Stomach (tissue), 8 donors: ENCODE measurements at regions not wholly inside any gene's neighbourhood (a gene's known extent, or its start where the extent isn't known, plus 50 kb on each side); places are given as distances from the start of the nearest gene placed in this dataset.

Experiments
- DNase-seq, 2 donors: peaks; one replicate each; pipeline versions ENCODE4 v3.0.0 to v3.0.0-alpha.2; 2013 to 2019
- H3K27ac ChIP-seq, 5 donors: fragments of 200-600 bp in 4 of 5; sonication (generic) in 4 of 5; one replicate each; pipeline ENCODE4 v1.5.1; 2013 to 2019; ENCODE audit warnings: mild to moderate bottlenecking in 1 of 5, moderate library complexity in 1 of 5
- H3K27me3 ChIP-seq, 3 donors: fragments of 200-600 bp; sonication (generic); one replicate each; pipeline ENCODE4 v1.5.1; 2017 to 2019; ENCODE audit warnings: mixed run types in 1 of 3
- H3K36me3 ChIP-seq, 4 donors: fragments of 200-600 bp; sonication (generic); 1 replicate in 3 of 4; 2 replicates in 1 of 4; pipeline ENCODE4 v1.5.1; 2016 to 2019
- H3K4me1 ChIP-seq, 4 donors: fragments of 200-600 bp; sonication (generic); one replicate each; pipeline ENCODE4 v1.5.1; 2016 to 2019
- H3K4me3 ChIP-seq, 4 donors: fragments of 200-600 bp; sonication (generic) in 3 of 4; one replicate each; pipeline ENCODE4 v1.5.1; 2016 to 2019; ENCODE audit warnings: mild to moderate bottlenecking in 1 of 4
- H3K9me3 ChIP-seq, 4 donors: fragments of 200-600 bp; sonication (generic); one replicate each; pipeline ENCODE4 v1.5.1; 2016 to 2019
- EP300 ChIP-seq: sonication (generic); formaldehyde crosslinking; IDR thresholded peaks from one replicate; pipeline ENCODE4 v1.6.1; 2017; ENCODE audit warnings: antibody characterized with exemption
- POLR2A ChIP-seq, 4 donors: fragments of 450-650 bp; IDR thresholded peaks; one replicate each; pipeline ENCODE4 v1.6.1; 2016; ENCODE audit warnings: antibody characterized with exemption in 4 of 4, control low read depth in 2 of 4, mild to moderate bottlenecking in 1 of 4, moderate library complexity in 1 of 4
- POLR2AphosphoS5 ChIP-seq, 3 donors: sonication (generic); formaldehyde crosslinking; IDR thresholded peaks; one replicate each; pipeline ENCODE4 v1.6.1; 2016; ENCODE audit warnings: antibody characterized with exemption in 3 of 3
- WGBS, 5 donors: extraction: QIAGEN DNeasy Blood & Tissue Kit in 3 of 5; methylation state at CpG; one replicate each; pipeline versions ENCODE4 v1.1.5 to v1.1.7; 2013 to 2018; 5-methylcytosine and 5-hydroxymethylcytosine counted together
- intact Hi-C: fragments of 100-400 bp; cut with DNase I; formaldehyde crosslinking; loops from one replicate; pipeline ENCODE4 v1.15.1; 2023; ENCODE audit warnings: low total_unique reads
- TF ChIP-seq, protein P1 (sequence below), 7 experiments: fragments of 450-650 bp in 4 of 7; fragments of 200-600 bp in 3 of 7; sonication (generic) in 3 of 7; IDR thresholded peaks; one replicate each; pipeline ENCODE4 v1.5.1; 2016 to 2019; ENCODE audit warnings: antibody characterized with exemption in 7 of 7, control low read depth in 2 of 7, mild to moderate bottlenecking in 1 of 7
- donor health status: healthy with polysubstance abuse.
- donor health status: Bipolar disorder and iron deficiency.
- donor health status: healthy.

DNA sequence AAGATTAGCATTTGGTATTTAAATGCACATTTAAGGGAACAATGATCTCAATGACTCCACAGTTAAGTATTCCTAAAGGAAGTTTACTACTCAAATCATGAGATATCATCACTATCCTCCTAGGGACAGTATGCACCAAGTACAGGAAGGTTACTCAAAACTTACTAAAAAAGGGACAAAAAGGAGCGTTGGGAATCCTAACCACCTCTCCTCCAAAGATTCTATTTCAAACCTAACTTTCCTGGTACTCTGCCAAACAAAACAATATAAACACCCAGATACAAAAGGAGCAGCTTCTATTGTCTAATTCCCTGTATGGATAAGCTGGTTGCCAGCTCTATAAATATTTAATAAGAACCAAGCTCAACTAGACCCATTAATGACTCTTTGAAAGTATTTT lies 377.7 kb downstream of the NUAK1 start:
- intact Hi-C loops: no loop called here
- no peak for DNase-seq
- H3K27ac ChIP-seq: no peak overlapping the region
- WGBS, 5 donors: 22 to 35% (median 23%) methylated on average over 1 of the region's 1 CpG
- TF ChIP-seq EP300 (no peak), POLR2A (IDR thresholded peaks at IDR 0.05) (no peak), POLR2AphosphoS5 (IDR thresholded peaks at IDR 0.05) (no peak)
- H3K9me3 ChIP-seq: no peaks in the 10 kb centered on the region
- no peak overlapping the region for H3K4me3 ChIP-seq
- H3K4me1 ChIP-seq: no peaks in the 10 kb centered on the region
- H3K36me3 ChIP-seq: no peaks in the 10 kb centered on the region
- no peaks in the 10 kb centered on the region for H3K27me3 ChIP-seq

DNA sequence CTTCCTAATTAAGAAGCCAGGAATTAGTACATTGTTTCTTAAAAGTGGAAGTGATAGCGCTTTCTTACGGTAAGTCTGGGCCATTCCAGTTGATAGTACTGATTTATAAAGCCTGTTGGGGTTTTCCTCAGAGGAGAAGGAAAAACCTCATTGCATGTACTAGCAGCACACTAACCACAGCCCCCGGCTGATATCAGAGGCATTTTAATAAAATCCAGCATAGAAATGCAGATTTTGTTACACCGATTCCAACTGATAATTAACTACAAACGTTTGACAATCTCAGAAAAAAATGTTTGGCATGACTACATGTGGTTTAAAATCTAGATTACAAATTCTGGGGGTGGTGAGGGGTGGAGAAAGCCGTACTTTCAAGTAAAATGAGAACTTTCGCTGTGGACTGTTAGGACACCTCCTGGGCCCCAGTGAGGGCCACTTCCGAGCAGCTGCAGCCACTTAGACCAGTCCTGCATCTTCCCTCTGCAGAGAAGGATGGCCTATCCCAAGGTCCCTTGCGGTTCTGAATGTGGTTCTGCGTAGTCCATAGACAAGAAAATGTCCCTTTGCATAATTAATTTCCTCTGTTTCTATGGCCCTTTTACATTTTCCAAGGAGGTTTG lies 374.4 kb downstream of the NUAK1 start:
- Histone ChIP-seq H3K4me1 (no peaks in the 10 kb centered on the region), H3K27me3 (no peaks in the 10 kb centered on the region), H3K36me3 (no peaks in the 10 kb centered on the region), H3K4me3 (no peak overlapping the region), H3K9me3 (no peaks in the 10 kb centered on the region), H3K27ac (no peak overlapping the region)
- DNase-seq: no peak
- 73 to 84% (median 74%) methylated on average over 10 of the region's 10 CpGs for WGBS, 5 donors
- intact Hi-C loops: no loop called here
- TF ChIP-seq POLR2A (IDR thresholded peaks at IDR 0.05): no peak
- TF ChIP-seq EP300: no peak
- TF ChIP-seq POLR2AphosphoS5 (IDR thresholded peaks at IDR 0.05): no peak
- TF ChIP-seq, protein P1, sequence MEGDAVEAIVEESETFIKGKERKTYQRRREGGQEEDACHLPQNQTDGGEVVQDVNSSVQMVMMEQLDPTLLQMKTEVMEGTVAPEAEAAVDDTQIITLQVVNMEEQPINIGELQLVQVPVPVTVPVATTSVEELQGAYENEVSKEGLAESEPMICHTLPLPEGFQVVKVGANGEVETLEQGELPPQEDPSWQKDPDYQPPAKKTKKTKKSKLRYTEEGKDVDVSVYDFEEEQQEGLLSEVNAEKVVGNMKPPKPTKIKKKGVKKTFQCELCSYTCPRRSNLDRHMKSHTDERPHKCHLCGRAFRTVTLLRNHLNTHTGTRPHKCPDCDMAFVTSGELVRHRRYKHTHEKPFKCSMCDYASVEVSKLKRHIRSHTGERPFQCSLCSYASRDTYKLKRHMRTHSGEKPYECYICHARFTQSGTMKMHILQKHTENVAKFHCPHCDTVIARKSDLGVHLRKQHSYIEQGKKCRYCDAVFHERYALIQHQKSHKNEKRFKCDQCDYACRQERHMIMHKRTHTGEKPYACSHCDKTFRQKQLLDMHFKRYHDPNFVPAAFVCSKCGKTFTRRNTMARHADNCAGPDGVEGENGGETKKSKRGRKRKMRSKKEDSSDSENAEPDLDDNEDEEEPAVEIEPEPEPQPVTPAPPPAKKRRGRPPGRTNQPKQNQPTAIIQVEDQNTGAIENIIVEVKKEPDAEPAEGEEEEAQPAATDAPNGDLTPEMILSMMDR (IDR thresholded peaks at IDR 0.05): no peak

DNA sequence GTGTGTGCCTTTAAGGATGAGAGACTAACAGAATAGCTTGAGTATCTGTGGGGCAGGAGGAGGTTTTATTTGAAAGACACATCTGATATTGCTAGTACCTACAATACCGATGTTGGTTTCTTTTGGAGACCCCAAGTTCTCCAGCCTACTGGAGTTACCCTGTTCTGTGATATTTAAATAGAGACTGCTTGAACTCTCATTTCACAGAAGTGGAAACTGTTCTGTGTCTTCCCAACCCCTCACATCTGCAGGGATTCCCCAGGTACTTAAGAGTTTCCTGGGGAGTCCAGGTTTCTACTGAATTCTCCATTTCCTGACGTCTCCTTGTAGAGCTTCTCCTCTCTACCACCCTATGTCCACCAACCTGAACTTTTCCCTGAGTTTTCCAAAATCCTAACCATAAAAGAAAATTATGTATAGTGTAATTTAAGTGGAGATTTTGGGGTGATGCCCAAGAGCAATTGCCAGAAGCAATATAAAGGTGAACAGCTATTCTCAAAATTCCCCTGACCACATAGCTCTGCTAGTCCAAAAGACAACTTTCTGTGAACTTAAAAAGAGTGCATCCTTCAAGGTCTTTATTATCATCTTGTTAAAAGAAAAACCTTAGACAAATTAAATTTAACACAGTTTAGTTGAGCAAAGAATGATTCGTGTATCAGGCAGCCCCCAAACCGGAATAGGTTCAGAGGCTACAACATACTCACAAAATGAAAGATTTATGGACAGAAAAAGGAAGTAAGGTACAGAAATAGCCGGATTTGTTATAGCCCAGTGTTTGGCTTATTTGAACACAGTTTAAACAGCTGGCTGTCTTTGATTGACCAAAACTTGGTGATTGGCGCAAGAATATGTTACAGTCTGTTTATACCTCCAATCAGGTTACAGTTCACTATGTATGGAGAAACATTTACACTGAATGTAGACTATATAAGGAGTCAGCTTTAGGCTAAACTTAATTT lies 373.4 kb downstream of the NUAK1 start:
- Histone ChIP-seq H3K9me3 (no peaks in the 10 kb centered on the region), H3K4me1 (no peaks in the 10 kb centered on the region), H3K4me3 (no peak overlapping the region), H3K36me3 (no peaks in the 10 kb centered on the region), H3K27ac (no peak overlapping the region), H3K27me3 (no peaks in the 10 kb centered on the region)
- no peak for DNase-seq
- 57 to 70% (median 62%) methylated on average over 6 of the region's 6 CpGs for WGBS, 5 donors
- intact Hi-C loops: no loop called here
- TF ChIP-seq EP300 (no peak), POLR2AphosphoS5 (IDR thresholded peaks at IDR 0.05) (no peak), POLR2A (IDR thresholded peaks at IDR 0.05) (no peak)
- TF ChIP-seq, protein P1 (IDR thresholded peaks at IDR 0.05): no peak

- no peaks in the 10 kb centered on the region for H3K36me3 ChIP-seq
- H3K4me1 ChIP-seq: no peaks in the 10 kb centered on the region
- no peak overlapping the region for H3K4me3 ChIP-seq
- H3K27ac ChIP-seq: no peak overlapping the region
- TF ChIP-seq EP300: no peak
- H3K9me3 ChIP-seq: no peaks in the 10 kb centered on the region
- H3K27me3 ChIP-seq: no peaks in the 10 kb centered on the region
- no peak for DNase-seq
- 79 to 92% (median 80%) methylated on average over 4 of the region's 4 CpGs for WGBS, 5 donors
- intact Hi-C loops: no loop called here
Measured at GRCh38 chr12:105766029-105766428, 372.7 kb downstream of the NUAK1 start.

- 47 to 85% (median 72%) methylated on average over 2 of the region's 2 CpGs for WGBS, 5 donors
- H3K9me3 ChIP-seq: no peaks in the 10 kb centered on the region
- H3K4me1 ChIP-seq: peaks cover 0 to 10% (median 3%) of the 10 kb centered on the region in 4 donors
- TF ChIP-seq EP300 (no peak), POLR2A (IDR thresholded peaks at IDR 0.05) (no peak), POLR2AphosphoS5 (IDR thresholded peaks at IDR 0.05) (no peak)
- TF ChIP-seq, protein P1 (IDR thresholded peaks at IDR 0.05): no peak
- intact Hi-C loops: no loop called here
- no peaks in the 10 kb centered on the region for H3K27me3 ChIP-seq
- H3K4me3 ChIP-seq: no peak overlapping the region
- no peaks in the 10 kb centered on the region for H3K36me3 ChIP-seq
- no peak overlapping the region for H3K27ac ChIP-seq
- DNase-seq: no peak
Measured at GRCh38 chr12:105769486-105769885, 369.3 kb downstream of the NUAK1 start.
